Stimulated activated CD8-positive, alpha-beta memory T cell treated with anti-CD3 and anti-CD28 coated beads, Interleukin-15, amount 100 ng/mL, for 4 hours (primary cell): ENCODE measurements at regions not wholly inside any gene's neighbourhood (a gene's known extent, or its start where the extent isn't known, plus 50 kb on each side); places are given as distances from the start of the nearest gene placed in this dataset.

ENCODE experiments used
- DNase-seq, 2 donors: peaks; one replicate each; pipeline ENCODE4 v3.0.0-alpha.2; 2020; ENCODE audit warnings: low read depth in 2 of 2

- no peak for DNase-seq
Measured at GRCh38 chr19:31979362-31979761, 366.0 kb upstream of the ZNF507 start.

GRCh38 chr19:31979949-31980670 is 365.3 kb upstream of the ZNF507 start:
- DNase-seq = no peak

- DNase-seq = no peak
Measured at GRCh38 chr19:31980796-31981195, 364.6 kb upstream of the ZNF507 start.

- DNase-seq = no peak
Measured at GRCh38 chr19:31981545-31981944, 363.9 kb upstream of the ZNF507 start.

- DNase-seq = no peak
Measured at GRCh38 chr19:31983647-31984046, 361.8 kb upstream of the ZNF507 start.

GRCh38 chr19:31985001-31985605 is 360.3 kb upstream of the ZNF507 start:
- no peak for DNase-seq

- DNase-seq = no peak
Measured at GRCh38 chr19:31986951-31987350, 358.5 kb upstream of the ZNF507 start.

GRCh38 chr19:31988256-31988655 is 357.2 kb upstream of the ZNF507 start:
- DNase-seq = no peak

GRCh38 chr19:31991984-31992655 is 353.3 kb upstream of the ZNF507 start:
- DNase-seq = no peak

- no peak for DNase-seq
Measured at GRCh38 chr19:31992750-31993149, 352.7 kb upstream of the ZNF507 start.

- DNase-seq = no peak
Measured at GRCh38 chr19:31995546-31995945, 349.9 kb upstream of the ZNF507 start.

GRCh38 chr19:32010071-32010470 is 335.3 kb upstream of the ZNF507 start:
- DNase-seq = no peak

GRCh38 chr19:32012206-32012605 is 333.2 kb upstream of the ZNF507 start:
- DNase-seq = no peak

GRCh38 chr19:32012886-32013631 is 332.4 kb upstream of the ZNF507 start:
- no peak for DNase-seq

- DNase-seq = no peak
Measured at GRCh38 chr19:32017176-32017953, 328.0 kb upstream of the ZNF507 start.

GRCh38 chr19:32018014-32018413 is 327.4 kb upstream of the ZNF507 start:
- no peak for DNase-seq

GRCh38 chr19:32020538-32020937 is 324.9 kb upstream of the ZNF507 start:
- no peak for DNase-seq

- no peak for DNase-seq
Measured at GRCh38 chr19:32022044-32022640, 323.3 kb upstream of the ZNF507 start.

- no peak for DNase-seq
Measured at GRCh38 chr19:32022731-32023563, 322.5 kb upstream of the ZNF507 start.

GRCh38 chr19:32023564-32023832 is 321.9 kb upstream of the ZNF507 start:
- no peak for DNase-seq

- no peak for DNase-seq
Measured at GRCh38 chr19:32029235-32029634, 316.2 kb upstream of the ZNF507 start.
